ENCODE measurements at regions not wholly inside any gene's neighbourhood (a gene's known extent, or its start where the extent isn't known, plus 50 kb on each side); places are given as distances from the start of the nearest gene placed in this dataset.

- Histone ChIP-seq H3K4me3 (IDR thresholded peaks at IDR 0.05; ENCODE audit: insufficient read depth, low read depth, low read length) (no peak overlapping the region), H4K20me1 (ENCODE audit: insufficient read depth) (no peaks in the 10 kb centered on the region), H3K27ac (no peak overlapping the region), H3K4me1 (ENCODE audit: low read depth, poor library complexity, severe bottlenecking) (peaks cover 32% of the 10 kb centered on the region), H3K9ac (no peak overlapping the region), H3K79me2 (ENCODE audit: insufficient read depth, low read depth) (no peaks in the 10 kb centered on the region), H3K36me3 (ENCODE audit: insufficient read depth) (no peaks in the 10 kb centered on the region), H3K4me2 (no peak overlapping the region), H2AFZ (ENCODE audit: low read depth) (no peak overlapping the region), H3K27me3 (ENCODE audit: insufficient read depth, low read depth) (no peaks in the 10 kb centered on the region; the same call in 1 of the 2 replicates)
- TF ChIP-seq CTCF (conservative IDR thresholded peaks at IDR 0.05; ENCODE audit: low read depth, low read length), result no peak
These were observed 133.3 kb downstream of the MGAT5B start for GRCh38 chr17:77001487-77001886.

DNA sequence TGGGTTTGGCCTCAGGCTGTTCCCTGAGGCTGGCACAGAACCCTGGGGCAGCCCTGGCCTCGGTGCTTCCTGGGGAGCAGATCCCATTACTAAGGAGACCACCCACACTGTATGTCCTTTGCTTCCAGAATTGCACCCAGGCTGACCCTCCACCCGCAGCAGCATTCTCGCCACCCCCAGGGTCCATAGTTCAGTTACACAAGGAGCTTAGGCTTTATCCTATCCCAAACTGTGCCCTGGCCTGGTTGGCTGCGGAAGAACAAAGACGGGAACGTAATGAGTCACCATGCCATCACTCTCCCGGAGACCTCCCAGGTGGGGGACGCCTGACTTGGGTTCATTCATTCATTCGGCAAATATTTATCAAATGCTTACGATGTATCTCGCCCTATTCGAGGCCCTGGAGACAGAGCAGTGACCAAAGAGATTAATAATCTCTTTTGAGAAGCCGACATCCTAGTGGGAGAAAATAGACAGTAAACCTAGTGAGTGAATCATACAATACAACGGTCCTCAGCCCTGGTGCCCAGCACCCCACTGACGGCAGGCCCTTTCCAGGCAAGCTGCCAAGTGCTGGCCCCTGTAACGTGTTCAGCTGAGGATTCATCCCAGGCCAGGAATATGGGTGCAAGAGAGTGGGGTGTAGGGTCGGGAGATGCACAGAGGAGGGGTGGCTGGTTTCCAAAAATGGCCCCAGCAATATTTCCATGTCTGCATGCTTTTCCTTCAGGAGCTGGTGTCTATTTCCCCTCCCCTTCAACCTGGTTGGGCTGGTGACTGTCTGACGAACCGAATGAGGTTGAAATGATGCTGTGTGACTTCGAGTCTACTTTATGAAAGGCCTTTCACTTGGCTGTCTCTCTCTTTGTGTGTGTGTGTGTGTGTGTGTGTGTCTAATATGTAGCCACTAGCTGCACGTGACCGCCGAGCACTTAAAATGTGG lies 134.2 kb downstream of the MGAT5B start:
- H3K4me3 ChIP-seq (IDR thresholded peaks at IDR 0.05; ENCODE audit: insufficient read depth, low read depth, low read length), result no peak overlapping the region
- peaks cover 27% of the 10 kb centered on the region for H3K4me1 ChIP-seq (ENCODE audit: low read depth, poor library complexity, severe bottlenecking)
- H3K4me2 ChIP-seq, result no peak overlapping the region
- H3K79me2 ChIP-seq (ENCODE audit: insufficient read depth, low read depth), result no peaks in the 10 kb centered on the region
- no peak overlapping the region for H2AFZ ChIP-seq (ENCODE audit: low read depth)
- no peaks in the 10 kb centered on the region for H4K20me1 ChIP-seq (ENCODE audit: insufficient read depth)
- no peak for TF ChIP-seq CTCF (conservative IDR thresholded peaks at IDR 0.05; ENCODE audit: low read depth, low read length)
- no peak overlapping the region for H3K27ac ChIP-seq
- no peaks in the 10 kb centered on the region; the same call in 1 of the 2 replicates for H3K27me3 ChIP-seq (ENCODE audit: insufficient read depth, low read depth)
- no peak overlapping the region for H3K9ac ChIP-seq
- H3K36me3 ChIP-seq (ENCODE audit: insufficient read depth), result no peaks in the 10 kb centered on the region

GRCh38 chr17:77003699-77004098 lies 135.5 kb downstream of the MGAT5B start:
- H3K79me2 ChIP-seq (ENCODE audit: insufficient read depth, low read depth), result no peaks in the 10 kb centered on the region
- H3K36me3 ChIP-seq (ENCODE audit: insufficient read depth), result no peaks in the 10 kb centered on the region
- H2AFZ ChIP-seq (ENCODE audit: low read depth), result no peak overlapping the region
- no peak overlapping the region for H3K27ac ChIP-seq
- no peak overlapping the region for H3K4me3 ChIP-seq (IDR thresholded peaks at IDR 0.05; ENCODE audit: insufficient read depth, low read depth, low read length)
- no peaks in the 10 kb centered on the region for H4K20me1 ChIP-seq (ENCODE audit: insufficient read depth)
- no peaks in the 10 kb centered on the region; the same call in 1 of the 2 replicates for H3K27me3 ChIP-seq (ENCODE audit: insufficient read depth, low read depth)
- H3K4me1 ChIP-seq (ENCODE audit: low read depth, poor library complexity, severe bottlenecking), result peaks cover 14% of the 10 kb centered on the region
- no peak overlapping the region for H3K4me2 ChIP-seq
- no peak for TF ChIP-seq CTCF (conservative IDR thresholded peaks at IDR 0.05; ENCODE audit: low read depth, low read length)
- H3K9ac ChIP-seq, result no peak overlapping the region

- Histone ChIP-seq H3K9ac (no peak overlapping the region), H3K4me2 (no peak overlapping the region)
These were observed 133.7 kb upstream of the SEC14L1 start for GRCh38 chr17:77006971-77007649.

More at GRCh38 chr17:77006971-77007649, 133.7 kb upstream of the SEC14L1 start:
- TF ChIP-seq CTCF (conservative IDR thresholded peaks at IDR 0.05; ENCODE audit: low read depth, low read length), result no peak
- Histone ChIP-seq H3K27me3 (ENCODE audit: insufficient read depth, low read depth) (no peaks in the 10 kb centered on the region; the same call in 1 of the 2 replicates), H4K20me1 (ENCODE audit: insufficient read depth) (no peaks in the 10 kb centered on the region), H3K36me3 (ENCODE audit: insufficient read depth) (no peaks in the 10 kb centered on the region), H3K4me3 (IDR thresholded peaks at IDR 0.05; ENCODE audit: insufficient read depth, low read depth, low read length) (no peak overlapping the region), H3K27ac (no peak overlapping the region), H2AFZ (ENCODE audit: low read depth) (no peak overlapping the region), H3K4me1 (ENCODE audit: low read depth, poor library complexity, severe bottlenecking) (no peaks in the 10 kb centered on the region), H3K79me2 (ENCODE audit: insufficient read depth, low read depth) (no peaks in the 10 kb centered on the region)
